B cell (primary cell): ENCODE measurements at regions not wholly inside any gene's neighbourhood (a gene's known extent, or its start where the extent isn't known, plus 50 kb on each side); places are given as distances from the start of the nearest gene placed in this dataset.
A peak's percentile ranks its signal among the peaks of the same experiment; 100 is the strongest.

Experiments
- ATAC-seq: fragments of 200-7000 bp; cut with Tn5 transposase; one replicate; pipeline ENCODE4 v1.10.0; 2021; ENCODE audit warnings: low read depth, mild to moderate bottlenecking, moderate number of reproducible peaks, moderate library complexity
- CTCF ChIA-PET: fragments of 350-600 bp; sonication (Branson Sonifier 250); formaldehyde crosslinking; loops from one replicate; lab custom pipeline; 2021; ENCODE audit warnings: antibody characterized with exemption, inconsistent platforms; lab: Charles Lee
- POLR2A ChIA-PET: fragments of 350-600 bp; sonication (Branson Sonifier 250); formaldehyde crosslinking; loops from one replicate; lab custom pipeline; 2021; ENCODE audit warnings: antibody characterized with exemption; lab: Charles Lee
- DNase-seq: peaks from one replicate; pipeline ENCODE4 v3.0.0; 2013
- H2AFZ ChIP-seq: 2 replicates; pipeline ENCODE4 v1.6.1; 2012; ENCODE audit warnings: mild to moderate bottlenecking, low read depth, low read length; ENCODE audit not compliant: insufficient read depth, poor library complexity, severe bottlenecking
- H3K27ac ChIP-seq, 2 donors: 1 replicate in 1 of 2; 2 replicates in 1 of 2; pipeline ENCODE4 v1.5.1; 2012 to 2013; ENCODE audit warnings: low read length in 2 of 2, mild to moderate bottlenecking in 2 of 2, moderate library complexity in 1 of 2
- H3K27me3 ChIP-seq, 4 experiments: fragments of 200-600 bp in 1 of 4; sonication (generic) in 1 of 4; replicated peaks in 1 of 4; 1 replicate in 2 of 4; 2 replicates in 2 of 4; pipeline versions ENCODE4 v1.6.1 to v1.7.0; 2013 to 2016; ENCODE audit warnings: low read length in 3 of 4, mild to moderate bottlenecking in 2 of 4, mixed read lengths in 1 of 4, moderate library complexity in 1 of 4; ENCODE audit not compliant: insufficient read depth in 4 of 4, control insufficient read depth in 3 of 4; ENCODE audit errors: control extremely low read depth in 1 of 4
- H3K36me3 ChIP-seq, 2 experiments: replicated peaks in 1 of 2; 1 replicate in 1 of 2; 2 replicates in 1 of 2; pipeline versions ENCODE4 v1.6.1 to v1.7.1; 2013; ENCODE audit warnings: low read length in 1 of 2; ENCODE audit not compliant: insufficient read depth in 2 of 2, control insufficient read depth in 1 of 2; ENCODE audit errors: control extremely low read depth in 1 of 2, extremely low read depth in 1 of 2
- H3K4me1 ChIP-seq, 2 donors: fragments of 200-600 bp in 1 of 2; sonication (generic) in 1 of 2; 1 replicate in 1 of 2; 2 replicates in 1 of 2; pipeline versions ENCODE4 v1.5.1 to v1.6.1; 2013 to 2017; ENCODE audit warnings: low read length in 2 of 2; ENCODE audit not compliant: control insufficient read depth in 2 of 2, insufficient read depth in 2 of 2
- H3K4me2 ChIP-seq: replicated peaks from 2 replicates; pipeline ENCODE3; 2012; ENCODE audit warnings: mild to moderate bottlenecking, low read depth, low read length; ENCODE audit not compliant: poor library complexity, severe bottlenecking
- H3K4me3 ChIP-seq, 5 experiments: fragments of 200-600 bp in 1 of 5; sonication (generic) in 1 of 5; 1 replicate in 3 of 5; 2 replicates in 2 of 5; pipeline versions ENCODE4 v1.5.1 to v1.7.0; 2011 to 2016; ENCODE audit warnings: low read length in 4 of 5, mild to moderate bottlenecking in 4 of 5, low read depth in 2 of 5, control low read depth in 1 of 5, moderate library complexity in 1 of 5; ENCODE audit not compliant: insufficient read depth in 1 of 5; ENCODE audit errors: control extremely low read depth in 1 of 5, extremely low read depth in 1 of 5
- H3K79me2 ChIP-seq: fragments of 200-600 bp; sonication (generic); one replicate; pipeline ENCODE4 v1.6.0; 2016; ENCODE audit warnings: low read length; ENCODE audit not compliant: control insufficient read depth, insufficient read depth
- H3K9ac ChIP-seq: fragments of 200-600 bp; sonication (generic); 2 replicates; pipeline ENCODE4 v1.6.1; 2017; ENCODE audit warnings: mild to moderate bottlenecking, low read length, moderate library complexity
- H3K9me3 ChIP-seq, 3 donors: one replicate each; pipeline versions ENCODE4 v1.6.1 to v1.7.1; 2013; ENCODE audit warnings: low read length in 2 of 3; ENCODE audit not compliant: control insufficient read depth in 2 of 3, insufficient read depth in 1 of 3; ENCODE audit errors: control extremely low read depth in 1 of 3
- H4K20me1 ChIP-seq: 2 replicates; pipeline ENCODE4 v1.6.0; 2012; ENCODE audit warnings: mild to moderate bottlenecking, low read length; ENCODE audit not compliant: insufficient read depth, control insufficient read depth, poor library complexity, severe bottlenecking
- H3K27ac Mint-ChIP-seq: one replicate; pipeline ENCODE4 v1.8.0; 2021; ENCODE audit warnings: mixed read lengths
- H3K27me3 Mint-ChIP-seq: one replicate; pipeline ENCODE4 v1.8.0; 2021; ENCODE audit warnings: mixed read lengths
- H3K4me1 Mint-ChIP-seq: one replicate; pipeline ENCODE4 v1.8.0; 2021; ENCODE audit warnings: mixed read lengths
- H3K4me3 Mint-ChIP-seq: one replicate; pipeline ENCODE4 v1.8.0; 2021; ENCODE audit warnings: mixed read lengths
- H3K9me3 Mint-ChIP-seq: one replicate; pipeline ENCODE4 v1.8.0; 2022; ENCODE audit warnings: mixed read lengths; ENCODE audit not compliant: insufficient read depth
- CTCF ChIP-seq: fragments of 200-600 bp; IDR thresholded peaks from one replicate; pipeline ENCODE4 v1.8.0; 2022; ENCODE audit warnings: antibody characterized with exemption, mild to moderate bottlenecking
- EZH2 ChIP-seq: IDR thresholded peaks from 2 replicates; pipeline ENCODE4 v1.6.1; 2012; ENCODE audit warnings: borderline replicate concordance, low read depth, mild to moderate bottlenecking, moderate library complexity, low read length; ENCODE audit not compliant: insufficient read depth, poor library complexity, severe bottlenecking
- WGBS: methylation state at CpG from one replicate; pipeline ENCODE4 v1.1.5; 2013; ENCODE audit warnings: missing lambda C conversion rate; ENCODE audit not compliant: insufficient coverage; 5-methylcytosine and 5-hydroxymethylcytosine counted together
- intact Hi-C: fragments of 100-400 bp; cut with micrococcal nuclease; formaldehyde crosslinking; loops from one replicate; pipeline ENCODE4 v1.10.0; 2022

GRCh38 chr14:95446470-95446869 is 70.0 kb downstream of the SYNE3 start:
- H3K9me3 ChIP-seq = no peaks in the 10 kb centered on the region
- H3K4me1 Mint-ChIP-seq = peaks cover 20% of the 10 kb centered on the region
- TF ChIP-seq CTCF = no peak
- TF ChIP-seq EZH2 = no peak
- H2AFZ ChIP-seq = no peak overlapping the region
- H3K27ac Mint-ChIP-seq = peak overlapping the region; percentile 41
- ATAC-seq = no peak
- DNase-seq = no peak
- 80% methylated on average over 3 of the region's 4 CpGs for WGBS
- peaks cover 7% of the 10 kb centered on the region for H3K79me2 ChIP-seq
- no peak overlapping the region for H3K4me3 Mint-ChIP-seq
- H3K27ac ChIP-seq = no peak overlapping the region
- CTCF ChIA-PET = interaction anchor here (1.2 to 7.5 kb wide), 6 partner anchors 19 to 88 kb away, joined by 3 to 204 read pairs (median 38); partner anchors contain the start of gene GLRX5
- H4K20me1 ChIP-seq = peaks cover 6% of the 10 kb centered on the region
- peaks cover 19 to 24% of the 10 kb centered on the region in 2 donors for H3K4me1 ChIP-seq
- H3K4me2 ChIP-seq = no peak overlapping the region
- H3K27me3 ChIP-seq = no peaks in the 10 kb centered on the region
- peaks cover 7 to 75% of the 10 kb centered on the region in 2 experiments for H3K36me3 ChIP-seq
- no peak overlapping the region for H3K4me3 ChIP-seq
- intact Hi-C loops = no loop called here
- no peaks in the 10 kb centered on the region for H3K27me3 Mint-ChIP-seq
- no peak overlapping the region for H3K9ac ChIP-seq
- POLR2A ChIA-PET = no interaction called here
- H3K9me3 Mint-ChIP-seq = no peaks in the 10 kb centered on the region

- intact Hi-C loops = no loop called here
- Histone ChIP-seq H3K4me2 (no peak overlapping the region), H3K36me3 (peaks cover 7 to 74% of the 10 kb centered on the region in 2 experiments), H3K27me3 (no peaks in the 10 kb centered on the region), H3K79me2 (peaks cover 7% of the 10 kb centered on the region), H2AFZ (no peak overlapping the region), H3K9ac (no peak overlapping the region), H3K4me1 (peaks cover 19 to 25% of the 10 kb centered on the region in 2 donors), H3K27ac (no peak overlapping the region), H4K20me1 (peaks cover 6% of the 10 kb centered on the region), H3K9me3 (no peaks in the 10 kb centered on the region), H3K4me3 (no peak overlapping the region)
- WGBS = 90% methylated on average over 6 of the region's 6 CpGs
- Mint-ChIP-seq H3K4me3 (no peak overlapping the region), H3K27me3 (no peaks in the 10 kb centered on the region), H3K27ac (peak overlapping the region; percentile 53), H3K9me3 (no peaks in the 10 kb centered on the region), H3K4me1 (peaks cover 20% of the 10 kb centered on the region)
- ATAC-seq (no peak), DNase-seq (no peak)
- CTCF ChIA-PET = interaction anchor here (0.6 to 7.5 kb wide), 10 partner anchors 7 to 97 kb away, joined by 3 to 204 read pairs (median 10); partner anchors contain the start of genes GLRX5 and SYNE3
- POLR2A ChIA-PET = no interaction called here
- TF ChIP-seq CTCF (no peak), EZH2 (no peak)
These were observed 70.8 kb downstream of the SYNE3 start for GRCh38 chr14:95445676-95446075.
